Hepatocyte (in vitro differentiated cells): ENCODE measurements at regions not wholly inside any gene's neighbourhood (a gene's known extent, or its start where the extent isn't known, plus 50 kb on each side); places are given as distances from the start of the nearest gene placed in this dataset.

Experiments used
- CTCF ChIP-seq: fragments of 200-600 bp; sonication (generic); IDR thresholded peaks from 2 replicates; pipeline ENCODE4 v1.5.1; 2016; ENCODE audit warnings: antibody characterized with exemption, mild to moderate bottlenecking; ENCODE audit not compliant: poor library complexity
- EZH2 ChIP-seq: fragments of 200-600 bp; sonication (generic); IDR thresholded peaks from 2 replicates; pipeline ENCODE4 v1.6.1; 2016; ENCODE audit warnings: antibody characterized with exemption, mild to moderate bottlenecking, borderline replicate concordance

GRCh38 chr5:4180703-4181102, 585.1 kb downstream of the IRX1 start:
- TF ChIP-seq CTCF: no peak
- no peak for TF ChIP-seq EZH2
